WTC11 (cell line): ENCODE measurements at regions not wholly inside any gene's neighbourhood (a gene's known extent, or its start where the extent isn't known, plus 50 kb on each side); places are given as distances from the start of the nearest gene placed in this dataset.

ENCODE experiments used
- ATAC-seq: fragments of 200-7000 bp; cut with Tn5 transposase; 2 replicates; pipeline ENCODE4 v1.10.0; 2021; ENCODE audit warnings: mild to moderate bottlenecking, moderate library complexity
- CTCF ChIA-PET: fragments of 300-600 bp; sonication (Branson Sonifier 250); formaldehyde crosslinking; loops from one replicate; lab custom pipeline; 2021; ENCODE audit warnings: antibody characterized with exemption; lab: Charles Lee
- POLR2A ChIA-PET: fragments of 350-600 bp; sonication (Branson Sonifier 250); formaldehyde crosslinking; loops from one replicate; lab custom pipeline; 2021; ENCODE audit warnings: antibody characterized with exemption; lab: Charles Lee
- DNase-seq: peaks from one replicate; pipeline ENCODE4 v3.0.0; 2021; ENCODE audit warnings: low spot score
- H3K27ac Mint-ChIP-seq: 2 replicates; pipeline ENCODE4 v1.8.0; 2021; ENCODE audit warnings: mixed read lengths
- H3K27me3 Mint-ChIP-seq: 2 replicates; pipeline ENCODE4 v1.8.0; 2021; ENCODE audit warnings: low read depth, mild to moderate bottlenecking, moderate library complexity, mixed read lengths
- H3K36me3 Mint-ChIP-seq: 2 replicates; pipeline ENCODE4 v1.8.0; 2021; ENCODE audit warnings: mixed read lengths
- H3K4me1 Mint-ChIP-seq: 2 replicates; pipeline ENCODE4 v1.8.0; 2022; ENCODE audit warnings: mixed read lengths
- H3K4me3 Mint-ChIP-seq: 2 replicates; pipeline ENCODE4 v1.8.0; 2021; ENCODE audit warnings: mild to moderate bottlenecking, moderate library complexity, mixed read lengths
- H3K9me3 Mint-ChIP-seq: 2 replicates; pipeline ENCODE4 v1.8.0; 2021; ENCODE audit warnings: mixed read lengths
- ARID4B ChIP-seq: sonication (generic); formaldehyde crosslinking; IDR thresholded peaks from 2 replicates; pipeline ENCODE4 v1.8.0; 2023; ENCODE audit warnings: missing genetic modification reagents, mild to moderate bottlenecking, borderline replicate concordance
- ATF2 ChIP-seq: sonication (generic); formaldehyde crosslinking; IDR thresholded peaks from 2 replicates; pipeline ENCODE4 v1.8.1; 2022; ENCODE audit warnings: low read depth, missing genetic modification reagents, borderline replicate concordance
- CDX4 ChIP-seq: fragments of 250-450 bp; sonication (Bioruptor Pico); IDR thresholded peaks from 2 replicates; pipeline ENCODE4 v1.9.0; 2021; ENCODE audit warnings: moderate library complexity, mild to moderate bottlenecking, inconsistent platforms, borderline replicate concordance
- CREB1 ChIP-seq: sonication (generic); formaldehyde crosslinking; IDR thresholded peaks from 2 replicates; pipeline ENCODE4 v1.8.0; 2023; ENCODE audit warnings: mild to moderate bottlenecking, missing genetic modification reagents
- CTCF ChIP-seq: fragments of 200-600 bp; IDR thresholded peaks from 2 replicates; pipeline ENCODE4 v1.8.0; 2022; ENCODE audit warnings: antibody characterized with exemption
- FOXJ3 ChIP-seq: sonication (generic); formaldehyde crosslinking; IDR thresholded peaks from 2 replicates; pipeline ENCODE4 v1.9.0; 2021; ENCODE audit warnings: missing genetic modification reagents, mild to moderate bottlenecking, borderline replicate concordance
- GABPB1 ChIP-seq: sonication (generic); formaldehyde crosslinking; IDR thresholded peaks from 2 replicates; pipeline ENCODE4 v1.8.1; 2023; ENCODE audit warnings: mild to moderate bottlenecking, missing genetic modification reagents
- GRHL2 ChIP-seq: fragments of 250-450 bp; sonication (Bioruptor Pico); IDR thresholded peaks from 2 replicates; pipeline ENCODE4 v1.8.0; 2022; ENCODE audit warnings: mild to moderate bottlenecking, moderate library complexity; ENCODE audit not compliant: insufficient replicate concordance, severe bottlenecking
- HMGA2 ChIP-seq: fragments of 250-450 bp; sonication (Bioruptor Pico); IDR thresholded peaks from 2 replicates; pipeline ENCODE4 v1.4.0; 2021; ENCODE audit warnings: mild to moderate bottlenecking, moderate library complexity
- SMAD4 ChIP-seq: sonication (generic); formaldehyde crosslinking; IDR thresholded peaks from 2 replicates; pipeline ENCODE4 v1.8.0; 2022; ENCODE audit warnings: mild to moderate bottlenecking, missing genetic modification reagents
- TP53 ChIP-seq: sonication (generic); formaldehyde crosslinking; IDR thresholded peaks from 2 replicates; pipeline ENCODE4 v1.8.1; 2023; ENCODE audit warnings: mild to moderate bottlenecking, missing genetic modification reagents
- ZNF121 ChIP-seq: sonication (generic); formaldehyde crosslinking; IDR thresholded peaks from 2 replicates; pipeline ENCODE4 v1.8.0; 2023; ENCODE audit warnings: missing genetic modification reagents
- ZSCAN18 ChIP-seq: fragments of 250-450 bp; sonication (Bioruptor Pico); IDR thresholded peaks from 2 replicates; pipeline ENCODE4 v2.1.2; 2022; ENCODE audit warnings: mild to moderate bottlenecking, moderate library complexity

- CTCF ChIA-PET, result no interaction called here
- H3K36me3 Mint-ChIP-seq, result no peaks in the 10 kb centered on the region
- H3K27ac Mint-ChIP-seq, result no peak overlapping the region
- TF ChIP-seq SMAD4, result no peak
- no peak for TF ChIP-seq FOXJ3 (CRISPR knock-in tag)
- TF ChIP-seq GRHL2 (CRISPR knock-in tag), result no peak
- no peak for TF ChIP-seq GABPB1
- TF ChIP-seq ARID4B (CRISPR knock-in tag), result no peak
- no peak for TF ChIP-seq CDX4
- no peak for TF ChIP-seq ATF2 (CRISPR knock-in tag)
- TF ChIP-seq TP53, result no peak
- no peak for TF ChIP-seq HMGA2
- TF ChIP-seq CREB1 (CRISPR knock-in tag), result no peak
- H3K9me3 Mint-ChIP-seq, result no peaks in the 10 kb centered on the region
- H3K4me1 Mint-ChIP-seq, result no peaks in the 10 kb centered on the region
- H3K27me3 Mint-ChIP-seq, result peaks cover 22% of the 10 kb centered on the region
- ATAC-seq, result no peak
- POLR2A ChIA-PET, result no interaction called here
- no peak overlapping the region for H3K4me3 Mint-ChIP-seq
- DNase-seq, result no peak
Measured at GRCh38 chr12:107875786-107876185, 101.3 kb downstream of the ASCL4 start.

GRCh38 chr12:107884769-107885694 lies 110.5 kb downstream of the ASCL4 start:
- H3K36me3 Mint-ChIP-seq, result no peaks in the 10 kb centered on the region
- ChIA-PET POLR2A (interaction anchor here (0.5 kb wide), 1 partner anchor 240 kb away, joined by 3 read pairs; no protein-coding TSS in a partner anchor), CTCF (interaction anchor here (0.5 to 3.1 kb wide), 54 partner anchors 9 to 1369 kb away, joined by 3 to 25 read pairs (median 4); partner anchors contain the start of genes ASCL4 and PRDM4)
- no peaks in the 10 kb centered on the region for H3K9me3 Mint-ChIP-seq
- no peak overlapping the region for H3K27ac Mint-ChIP-seq
- ATAC-seq (peak; percentile 89), DNase-seq (peak; percentile 62)
- no peak overlapping the region for H3K4me3 Mint-ChIP-seq
- H3K27me3 Mint-ChIP-seq, result no peaks in the 10 kb centered on the region; the same call in 1 of the 2 replicates
- no peaks in the 10 kb centered on the region for H3K4me1 Mint-ChIP-seq
- TF ChIP-seq GABPB1 (no peak), CTCF (peak; percentile 51; the same call in 1 of the 2 replicates)

- H3K27me3 Mint-ChIP-seq, result peaks cover 3% of the 10 kb centered on the region; the same call in 1 of the 2 replicates
- ATAC-seq (no peak), DNase-seq (no peak)
- H3K36me3 Mint-ChIP-seq, result no peaks in the 10 kb centered on the region
- ChIA-PET CTCF (no interaction called here), POLR2A (no interaction called here)
- H3K4me3 Mint-ChIP-seq, result no peak overlapping the region
- H3K27ac Mint-ChIP-seq, result no peak overlapping the region
- no peaks in the 10 kb centered on the region for H3K4me1 Mint-ChIP-seq
- no peaks in the 10 kb centered on the region for H3K9me3 Mint-ChIP-seq
- TF ChIP-seq ZNF121 (CRISPR knock-in tag) (no peak), ZSCAN18 (CRISPR knock-in tag) (no peak), FOXJ3 (CRISPR knock-in tag) (no peak)
Measured at GRCh38 chr12:107888789-107889188, 114.3 kb downstream of the ASCL4 start.
